ENCODE measurements at regions not wholly inside any gene's neighbourhood (a gene's known extent, or its start where the extent isn't known, plus 50 kb on each side); places are given as distances from the start of the nearest gene placed in this dataset.

GRCh38 chr3:72275331-72275751, 490.4 kb upstream of the PROK2 start:
- peaks cover 8% of the 10 kb centered on the region for H3K27me3 Mint-ChIP-seq (ENCODE audit: insufficient read depth, low read depth, poor library complexity)
- H2AFZ ChIP-seq, result no peak overlapping the region
- H3K4me2 ChIP-seq, result no peak overlapping the region
- no peaks in the 10 kb centered on the region for H3K36me3 Mint-ChIP-seq (ENCODE audit: low read depth)
- peaks cover 2% of the 10 kb centered on the region; the same call in 1 of the 2 replicates for H3K9me2 ChIP-seq (ENCODE audit: insufficient read depth)
- no peaks in the 10 kb centered on the region for H3K9me3 Mint-ChIP-seq
- ATAC-seq (no peak), DNase-seq (ENCODE audit: low spot score) (no peak)
- H3F3A ChIP-seq (replicated peaks; ENCODE audit: low read depth), result no peaks in the 10 kb centered on the region
- H3K36me3 ChIP-seq (ENCODE audit: insufficient read depth), result no peaks in the 10 kb centered on the region
- no peak overlapping the region for H3K4me3 Mint-ChIP-seq
- H3K27ac ChIP-seq (ENCODE audit: low read depth), result no peak overlapping the region
- H3K4me1 Mint-ChIP-seq, result peaks cover 20% of the 10 kb centered on the region
- no peaks in the 10 kb centered on the region for H3K27me3 ChIP-seq (ENCODE audit: insufficient read depth)
- no peaks in the 10 kb centered on the region for H3K4me1 ChIP-seq (ENCODE audit: insufficient read depth)
- H3K4me3 ChIP-seq, result no peak overlapping the region
- no peaks in the 10 kb centered on the region for H4K20me1 ChIP-seq (replicated peaks; ENCODE audit: insufficient read depth)
- no peak for TF ChIP-seq NANOG (IDR thresholded peaks at IDR 0.05; ENCODE audit: borderline replicate concordance)
- no peak for TF ChIP-seq REST (IDR thresholded peaks at IDR 0.05; ENCODE audit: unreplicated experiment)
- TF ChIP-seq ZNF331 (CRISPR knock-in tag; IDR thresholded peaks at IDR 0.05; ENCODE audit: low read depth), result no peak
- no peak for TF ChIP-seq CREB1 (CRISPR knock-in tag; IDR thresholded peaks at IDR 0.05; ENCODE audit: low read depth)
- no peak for TF ChIP-seq STAT1 (IDR thresholded peaks at IDR 0.05; ENCODE audit: unreplicated experiment)
- TF ChIP-seq JUNB (IDR thresholded peaks at IDR 0.05; ENCODE audit: unreplicated experiment), result no peak
- TF ChIP-seq POLR2AphosphoS5 (IDR thresholded peaks at IDR 0.05; ENCODE audit: low read depth), result no peak
- TF ChIP-seq EZH2 (IDR thresholded peaks at IDR 0.05; ENCODE audit: low read depth, unreplicated experiment), result no peak
- TF ChIP-seq ZNF462 (CRISPR knock-in tag; IDR thresholded peaks at IDR 0.05), result no peak
- TF ChIP-seq EZH2phosphoT487 (IDR thresholded peaks at IDR 0.05; ENCODE audit: unreplicated experiment), result no peak
- H3K79me2 ChIP-seq (replicated peaks; ENCODE audit: insufficient read depth), result no peaks in the 10 kb centered on the region
- H3K27ac Mint-ChIP-seq, result no peak overlapping the region
